Neural progenitor cell (in vitro differentiated cells): ENCODE measurements at regions not wholly inside any gene's neighbourhood (a gene's known extent, or its start where the extent isn't known, plus 50 kb on each side); places are given as distances from the start of the nearest gene placed in this dataset.

ENCODE experiments used
- DNase-seq: peaks from one replicate; pipeline ENCODE4 v3.0.0-alpha.2; 2016; ENCODE audit warnings: low spot score
- H2AFZ ChIP-seq: fragments of 200-600 bp; sonication (generic); replicated peaks from 2 replicates; pipeline ENCODE4 v1.6.1; 2016; ENCODE audit warnings: antibody characterized with exemption
- H3F3A ChIP-seq: fragments of 200-600 bp; sonication (generic); 2 replicates; pipeline ENCODE4 v1.6.1; 2016; ENCODE audit warnings: antibody characterized with exemption, low read depth
- H3K27ac ChIP-seq: fragments of 200-600 bp; sonication (generic); 2 replicates; pipeline ENCODE4 v1.5.1; 2016; ENCODE audit warnings: mild to moderate bottlenecking
- H3K27me3 ChIP-seq: fragments of 200-600 bp; sonication (generic); 2 replicates; pipeline ENCODE4 v1.6.1; 2016; ENCODE audit warnings: mild to moderate bottlenecking, moderate library complexity
- H3K36me3 ChIP-seq: fragments of 200-600 bp; sonication (generic); 2 replicates; pipeline ENCODE4 v1.5.1; 2016
- H3K4me1 ChIP-seq: fragments of 200-600 bp; sonication (generic); 2 replicates; pipeline ENCODE4 v1.6.1; 2016; ENCODE audit warnings: mixed run types
- H3K4me2 ChIP-seq: fragments of 200-600 bp; sonication (generic); 2 replicates; pipeline ENCODE4 v1.6.1; 2016
- H3K4me3 ChIP-seq: fragments of 200-600 bp; sonication (generic); 2 replicates; pipeline ENCODE4 v1.5.1; 2016
- H3K79me2 ChIP-seq: fragments of 200-600 bp; sonication (generic); 2 replicates; pipeline ENCODE4 v1.6.1; 2016; ENCODE audit warnings: low read depth
- H3K9ac ChIP-seq: fragments of 200-600 bp; sonication (generic); 2 replicates; pipeline ENCODE4 v1.6.1; 2016
- H3K9me3 ChIP-seq: fragments of 200-600 bp; sonication (generic); 2 replicates; pipeline ENCODE4 v1.5.1; 2016; ENCODE audit warnings: low read depth
- H4K20me1 ChIP-seq: fragments of 200-600 bp; sonication (generic); 2 replicates; pipeline ENCODE4 v1.6.1; 2016; ENCODE audit warnings: low read depth
- H3K27ac Mint-ChIP-seq: 3 replicates; pipeline ENCODE4 v1.8.0; 2021; ENCODE audit warnings: mixed read lengths
- H3K27me3 Mint-ChIP-seq: 2 replicates; pipeline ENCODE4 v1.8.0; 2022; ENCODE audit warnings: low read depth, mild to moderate bottlenecking, inconsistent platforms, moderate library complexity, mixed read lengths; ENCODE audit not compliant: insufficient read depth
- H3K36me3 Mint-ChIP-seq: 3 replicates; pipeline ENCODE4 v1.8.0; 2021; ENCODE audit warnings: mixed read lengths
- H3K4me1 Mint-ChIP-seq: 3 replicates; pipeline ENCODE4 v1.8.0; 2021; ENCODE audit warnings: mixed read lengths
- H3K4me3 Mint-ChIP-seq: 3 replicates; pipeline ENCODE4 v1.8.0; 2021; ENCODE audit warnings: mild to moderate bottlenecking, moderate library complexity, mixed read lengths
- H3K9me3 Mint-ChIP-seq: 3 replicates; pipeline ENCODE4 v1.8.0; 2020; ENCODE audit warnings: mixed read lengths
- EZH2 ChIP-seq: fragments of 200-600 bp; sonication (generic); IDR thresholded peaks from 2 replicates; pipeline ENCODE4 v1.6.1; 2017; ENCODE audit warnings: antibody characterized with exemption, mild to moderate bottlenecking, moderate library complexity
- EZH2phosphoT487 ChIP-seq: fragments of 200-600 bp; sonication (generic); IDR thresholded peaks from 2 replicates; pipeline ENCODE4 v1.6.1; 2017; ENCODE audit warnings: antibody characterized with exemption
- TF ChIP-seq, protein P1 (sequence below): fragments of 200-600 bp; sonication (generic); IDR thresholded peaks from 2 replicates; pipeline ENCODE4 v1.5.1; 2017; ENCODE audit warnings: antibody characterized with exemption, mild to moderate bottlenecking

GRCh38 chr6:4449409-4449808 is 314.0 kb upstream of the ECI2 start:
- Histone ChIP-seq H3K27ac (no peak overlapping the region), H3K9me3 (no peaks in the 10 kb centered on the region), H2AFZ (no peak overlapping the region), H3K4me3 (no peak overlapping the region), H3K79me2 (no peaks in the 10 kb centered on the region), H4K20me1 (no peaks in the 10 kb centered on the region), H3K9ac (no peak overlapping the region), H3K4me2 (no peak overlapping the region), H3K27me3 (no peaks in the 10 kb centered on the region), H3K36me3 (no peaks in the 10 kb centered on the region), H3F3A (no peaks in the 10 kb centered on the region), H3K4me1 (no peaks in the 10 kb centered on the region)
- H3K9me3 Mint-ChIP-seq: peaks cover 10% of the 10 kb centered on the region
- no peaks in the 10 kb centered on the region for H3K36me3 Mint-ChIP-seq
- no peak overlapping the region for H3K4me3 Mint-ChIP-seq
- H3K4me1 Mint-ChIP-seq: no peaks in the 10 kb centered on the region
- TF ChIP-seq EZH2: no peak
- TF ChIP-seq, protein P1, sequence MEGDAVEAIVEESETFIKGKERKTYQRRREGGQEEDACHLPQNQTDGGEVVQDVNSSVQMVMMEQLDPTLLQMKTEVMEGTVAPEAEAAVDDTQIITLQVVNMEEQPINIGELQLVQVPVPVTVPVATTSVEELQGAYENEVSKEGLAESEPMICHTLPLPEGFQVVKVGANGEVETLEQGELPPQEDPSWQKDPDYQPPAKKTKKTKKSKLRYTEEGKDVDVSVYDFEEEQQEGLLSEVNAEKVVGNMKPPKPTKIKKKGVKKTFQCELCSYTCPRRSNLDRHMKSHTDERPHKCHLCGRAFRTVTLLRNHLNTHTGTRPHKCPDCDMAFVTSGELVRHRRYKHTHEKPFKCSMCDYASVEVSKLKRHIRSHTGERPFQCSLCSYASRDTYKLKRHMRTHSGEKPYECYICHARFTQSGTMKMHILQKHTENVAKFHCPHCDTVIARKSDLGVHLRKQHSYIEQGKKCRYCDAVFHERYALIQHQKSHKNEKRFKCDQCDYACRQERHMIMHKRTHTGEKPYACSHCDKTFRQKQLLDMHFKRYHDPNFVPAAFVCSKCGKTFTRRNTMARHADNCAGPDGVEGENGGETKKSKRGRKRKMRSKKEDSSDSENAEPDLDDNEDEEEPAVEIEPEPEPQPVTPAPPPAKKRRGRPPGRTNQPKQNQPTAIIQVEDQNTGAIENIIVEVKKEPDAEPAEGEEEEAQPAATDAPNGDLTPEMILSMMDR: no peak
- TF ChIP-seq EZH2phosphoT487: no peak
- H3K27me3 Mint-ChIP-seq: no peaks in the 10 kb centered on the region
- no peak overlapping the region for H3K27ac Mint-ChIP-seq
- DNase-seq: no peak

DNA sequence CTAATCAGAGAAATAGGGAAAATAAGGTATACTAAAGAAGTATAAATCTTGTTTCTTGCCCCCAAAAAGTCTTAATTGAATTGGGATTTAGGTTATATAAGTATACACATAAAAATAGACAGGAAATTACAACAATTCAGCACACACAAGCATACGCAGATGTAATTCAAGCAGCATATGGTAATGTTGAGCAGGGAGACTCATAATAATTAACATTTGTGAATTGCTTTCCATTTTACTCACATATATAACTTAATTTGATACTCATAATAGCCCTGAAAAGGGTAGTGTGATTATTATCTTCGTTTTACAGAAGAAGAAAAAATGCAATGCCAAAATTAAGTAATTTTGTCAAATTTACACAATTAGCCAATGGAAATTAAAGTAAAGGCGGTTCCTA is 313.5 kb upstream of the ECI2 start:
- H3K4me1 ChIP-seq: no peaks in the 10 kb centered on the region
- H3K79me2 ChIP-seq: no peaks in the 10 kb centered on the region
- H3K9ac ChIP-seq: no peak overlapping the region
- Mint-ChIP-seq H3K4me1 (no peaks in the 10 kb centered on the region), H3K9me3 (peaks cover 10% of the 10 kb centered on the region), H3K36me3 (no peaks in the 10 kb centered on the region), H3K27ac (no peak overlapping the region), H3K4me3 (no peak overlapping the region), H3K27me3 (no peaks in the 10 kb centered on the region)
- no peaks in the 10 kb centered on the region for H3K36me3 ChIP-seq
- no peaks in the 10 kb centered on the region for H3K27me3 ChIP-seq
- H3F3A ChIP-seq: no peaks in the 10 kb centered on the region
- no peak overlapping the region for H3K4me3 ChIP-seq
- TF ChIP-seq EZH2phosphoT487: no peak
- TF ChIP-seq, protein P1: no peak
- TF ChIP-seq EZH2: no peak
- no peaks in the 10 kb centered on the region for H3K9me3 ChIP-seq
- H3K27ac ChIP-seq: no peak overlapping the region
- no peak overlapping the region for H2AFZ ChIP-seq
- no peak for DNase-seq
- H4K20me1 ChIP-seq: no peaks in the 10 kb centered on the region
- no peak overlapping the region for H3K4me2 ChIP-seq

DNA sequence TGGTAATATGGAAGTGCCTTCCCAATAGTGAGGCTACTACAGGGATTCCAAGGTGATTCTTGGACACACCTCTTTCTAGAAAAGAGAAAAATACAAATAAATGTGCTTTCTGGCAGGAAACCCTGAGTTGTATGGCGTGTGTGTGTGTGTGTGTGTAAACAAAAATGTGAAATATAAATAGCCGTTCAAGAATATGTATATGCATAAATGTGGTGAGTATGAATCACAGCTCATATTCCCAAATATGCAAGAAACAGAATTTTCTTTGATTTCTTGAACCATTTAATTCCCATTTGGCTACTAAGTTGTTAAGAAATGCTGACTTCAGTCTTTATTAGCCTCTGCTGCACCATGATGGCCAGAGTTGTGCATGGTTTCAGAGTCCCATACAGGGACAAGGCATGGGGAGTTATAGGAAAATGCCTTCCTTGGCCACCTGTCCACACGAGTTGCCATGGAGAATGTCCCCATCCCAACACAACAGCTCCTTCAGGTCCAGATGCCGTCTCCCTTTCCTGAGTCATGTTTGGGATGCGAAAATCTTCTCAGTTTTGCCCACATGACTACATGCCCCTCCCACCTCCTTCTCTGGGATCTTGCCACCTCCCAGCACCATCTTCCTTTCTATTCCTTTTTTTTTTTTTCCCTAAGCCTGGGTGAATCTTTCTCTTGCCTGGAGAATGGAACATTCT is 312.4 kb upstream of the ECI2 start:
- H3K36me3 ChIP-seq: no peaks in the 10 kb centered on the region

More for the DNA sequence above, 312.4 kb upstream of the ECI2 start:
- no peak for DNase-seq
- Histone ChIP-seq H3F3A (no peaks in the 10 kb centered on the region), H3K27me3 (no peaks in the 10 kb centered on the region), H3K4me1 (no peaks in the 10 kb centered on the region), H3K79me2 (no peaks in the 10 kb centered on the region), H3K4me2 (no peak overlapping the region), H3K9ac (no peak overlapping the region), H2AFZ (no peak overlapping the region), H3K27ac (no peak overlapping the region), H4K20me1 (no peaks in the 10 kb centered on the region), H3K9me3 (no peaks in the 10 kb centered on the region), H3K4me3 (no peak overlapping the region)
- Mint-ChIP-seq H3K27ac (no peak overlapping the region), H3K27me3 (no peaks in the 10 kb centered on the region), H3K36me3 (no peaks in the 10 kb centered on the region), H3K9me3 (peaks cover 10% of the 10 kb centered on the region), H3K4me1 (no peaks in the 10 kb centered on the region), H3K4me3 (no peak overlapping the region)
- TF ChIP-seq EZH2phosphoT487 (no peak), EZH2 (no peak)
- TF ChIP-seq, protein P1: no peak
